ENCODE measurements at regions not wholly inside any gene's neighbourhood (a gene's known extent, or its start where the extent isn't known, plus 50 kb on each side); places are given as distances from the start of the nearest gene placed in this dataset.

GRCh38 chr15:29913528-29914135, 91.4 kb upstream of the TJP1 start:
- no peak for DNase-seq

GRCh38 chr15:29911705-29912104, 89.4 kb upstream of the TJP1 start:
- DNase-seq: no peak

GRCh38 chr15:29910068-29910467, 87.8 kb upstream of the TJP1 start:
- DNase-seq: no peak

GRCh38 chr15:29904757-29905417, 82.6 kb upstream of the TJP1 start:
- no peak for DNase-seq

GRCh38 chr15:29903785-29904464, 81.7 kb upstream of the TJP1 start:
- no peak for DNase-seq

GRCh38 chr15:29903028-29903427, 80.8 kb upstream of the TJP1 start:
- no peak for DNase-seq

- DNase-seq: no peak
These were observed 78.2 kb upstream of the TJP1 start for GRCh38 chr15:29900237-29901189.

- DNase-seq: no peak
These were observed 73.8 kb upstream of the TJP1 start for GRCh38 chr15:29896062-29896461.

- no peak for DNase-seq
These were observed 68.8 kb upstream of the TJP1 start for GRCh38 chr15:29891096-29891457.

- DNase-seq: no peak
These were observed 68.2 kb upstream of the TJP1 start for GRCh38 chr15:29890336-29891095.

GRCh38 chr15:29889542-29890329, 67.5 kb upstream of the TJP1 start:
- DNase-seq: no peak

- no peak for DNase-seq
These were observed 66.4 kb upstream of the TJP1 start for GRCh38 chr15:29888646-29889045.

GRCh38 chr15:29887721-29888120, 65.5 kb upstream of the TJP1 start:
- DNase-seq: no peak

GRCh38 chr15:29885183-29885582, 62.9 kb upstream of the TJP1 start:
- DNase-seq: no peak

- DNase-seq: no peak
These were observed 60.9 kb upstream of the TJP1 start for GRCh38 chr15:29883126-29883525.

- DNase-seq: no peak
These were observed 58.6 kb upstream of the TJP1 start for GRCh38 chr15:29880886-29881285.

GRCh38 chr15:29880341-29880740, 58.1 kb upstream of the TJP1 start:
- DNase-seq: no peak

- DNase-seq: no peak
These were observed 52.7 kb upstream of the TJP1 start for GRCh38 chr15:29874977-29875376.

GRCh38 chr15:29873947-29874411, 51.7 kb upstream of the TJP1 start:
- DNase-seq: no peak

- DNase-seq: no peak
These were observed 51.0 kb upstream of the TJP1 start for GRCh38 chr15:29873264-29873663.

GRCh38 chr15:29872716-29873115, 50.4 kb upstream of the TJP1 start:
- DNase-seq: no peak
